NCI-H526 treated with DMSO at 0.1 percent for 48 hours (cell line): ENCODE measurements at regions not wholly inside any gene's neighbourhood (a gene's known extent, or its start where the extent isn't known, plus 50 kb on each side); places are given as distances from the start of the nearest gene placed in this dataset.
"Not testable (repeated sequence)": the region's sequence is repeated elsewhere in the genome, so short reads cannot be mapped to it uniquely, and the experiment has no call there.

Experiments
- DNase-seq: peaks from one replicate; lab custom pipeline; 2025; lab: John Stamatoyannopoulos, UW

DNA sequence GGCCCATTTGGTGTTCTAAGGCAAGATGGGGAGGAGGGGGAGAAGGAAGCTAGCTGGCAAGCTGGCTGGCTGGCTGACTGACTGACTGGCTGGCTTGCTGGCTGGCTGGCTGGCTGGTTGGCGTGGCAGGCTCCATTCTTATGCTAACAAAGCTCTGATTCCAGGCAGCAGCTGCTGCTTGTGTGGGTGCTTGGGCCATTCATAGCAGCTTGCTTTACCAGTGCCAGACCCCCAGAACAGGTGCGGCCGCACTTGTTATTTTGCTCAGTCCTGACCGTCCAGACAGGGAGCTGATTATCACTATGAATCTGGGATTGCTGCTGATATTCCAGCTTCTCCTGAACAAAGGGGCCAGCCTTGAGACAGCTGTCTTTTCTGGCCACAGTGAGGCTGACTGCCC lies 131.2 kb upstream of the PAK3 start:
- no peak for DNase-seq

DNA sequence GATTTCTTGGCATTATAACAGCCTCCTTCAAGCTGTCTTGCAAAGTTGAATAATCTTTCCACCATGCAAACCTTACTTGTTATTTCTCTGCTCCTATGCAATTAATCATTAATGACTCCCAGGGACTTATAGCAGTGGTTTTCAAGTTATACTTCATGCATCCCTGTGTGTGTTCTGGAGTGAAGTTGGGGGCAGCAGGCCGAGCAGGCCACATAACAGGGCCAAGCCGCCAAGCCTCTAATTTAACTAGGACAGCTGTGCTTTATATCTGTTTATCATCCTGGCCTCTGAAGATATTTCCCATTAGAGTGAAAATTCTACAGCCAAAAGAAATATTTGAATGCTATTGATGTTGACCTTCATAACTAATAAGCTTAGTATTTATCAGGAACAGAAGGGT lies 133.5 kb upstream of the PAK3 start:
- no peak for DNase-seq

DNA sequence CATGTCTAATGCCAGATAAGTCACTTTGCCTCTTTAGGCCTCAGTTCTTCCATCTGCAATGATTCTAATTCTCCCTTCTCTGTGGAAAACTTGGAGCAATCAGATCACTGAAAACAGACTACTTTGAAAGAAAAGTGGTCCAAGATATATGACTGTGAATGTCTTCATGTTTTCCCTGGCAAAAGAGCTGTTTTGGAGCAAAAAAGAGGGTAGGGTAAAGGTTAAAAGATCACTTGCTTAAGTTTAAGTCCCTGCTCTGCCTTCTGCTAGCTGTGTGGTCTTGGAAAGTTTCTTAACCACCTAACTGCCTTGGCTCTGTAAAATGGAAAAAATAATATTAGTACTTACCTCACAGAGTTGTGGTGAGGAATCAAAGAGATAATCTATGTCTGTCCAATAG lies 140.3 kb upstream of the PAK3 start:
- DNase-seq, result no peak

DNA sequence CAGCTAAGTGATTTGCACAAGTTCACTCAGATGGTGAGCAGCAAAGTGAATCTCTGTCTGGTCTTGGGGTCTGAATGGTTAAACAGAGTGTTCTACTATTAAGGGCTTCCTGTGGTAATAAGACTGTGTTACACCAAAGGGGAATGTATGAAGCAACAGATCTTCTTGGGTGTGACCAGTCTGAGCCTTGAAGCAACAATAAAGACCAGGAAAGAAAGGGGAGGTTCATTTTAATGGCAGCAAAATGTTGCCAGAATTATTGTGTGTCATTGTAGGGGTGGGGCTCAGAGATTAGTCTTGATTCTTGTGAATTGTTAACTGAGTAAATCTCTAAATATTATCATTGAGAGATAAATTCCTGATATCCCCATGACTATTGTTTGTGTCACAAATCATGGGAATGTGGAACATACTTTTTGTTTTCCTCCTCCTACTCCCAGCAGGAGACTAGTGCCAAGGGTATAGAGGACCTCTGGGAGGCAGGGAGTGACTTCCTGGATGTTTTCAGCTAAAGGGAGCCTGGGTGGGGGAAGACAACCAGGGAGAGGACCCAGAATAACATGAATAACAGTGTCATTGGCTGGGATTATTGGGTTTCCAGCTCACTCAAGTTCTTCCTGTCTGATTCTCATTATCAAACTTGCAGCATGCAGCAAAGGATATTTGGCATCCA lies 141.4 kb upstream of the PAK3 start:
- DNase-seq, result no peak

DNA sequence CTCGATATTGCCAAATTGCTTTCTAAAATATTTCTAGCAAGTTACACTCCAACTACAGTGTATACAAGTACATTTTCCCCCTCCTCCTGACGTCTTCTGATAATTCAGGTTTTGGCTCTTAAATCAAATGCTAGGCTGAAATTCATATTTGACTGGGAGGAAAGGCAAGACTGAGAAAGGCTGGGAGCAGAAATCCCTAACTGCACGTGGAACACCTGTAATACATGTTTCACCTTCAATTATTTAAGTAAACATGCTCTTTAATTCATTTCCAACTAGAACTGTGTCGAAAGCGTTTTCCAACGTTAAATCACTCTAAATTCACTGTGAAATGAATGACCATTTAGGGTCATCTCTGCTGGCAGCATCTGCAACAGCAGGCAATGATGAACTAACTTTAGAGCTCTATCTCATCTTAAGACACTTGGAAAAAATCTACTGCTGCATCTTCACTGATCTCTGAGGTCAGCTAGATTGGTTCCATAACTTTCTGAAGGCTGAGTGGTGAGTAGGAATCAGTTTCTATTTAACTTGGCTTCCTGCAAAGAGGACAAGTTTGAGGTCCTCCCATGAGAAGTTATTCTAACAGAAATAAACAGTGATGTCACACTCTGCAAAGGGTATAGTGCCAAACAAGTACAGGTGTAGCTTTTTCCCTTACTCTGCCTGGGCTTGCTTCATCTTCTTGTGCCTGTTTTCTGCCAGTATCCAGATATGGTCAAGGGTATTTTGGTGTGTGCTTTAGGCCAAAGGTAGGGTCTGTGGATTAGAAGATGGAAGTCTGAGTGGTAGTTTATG lies 144.3 kb upstream of the PAK3 start:
- DNase-seq, result no peak

GRCh38 chrX:110944751-110945675 lies 149.4 kb upstream of the CHRDL1 start:
- no peak for DNase-seq

- no peak for DNase-seq
Observed at GRCh38 chrX:110944311-110944750, 148.7 kb upstream of the CHRDL1 start.

DNA sequence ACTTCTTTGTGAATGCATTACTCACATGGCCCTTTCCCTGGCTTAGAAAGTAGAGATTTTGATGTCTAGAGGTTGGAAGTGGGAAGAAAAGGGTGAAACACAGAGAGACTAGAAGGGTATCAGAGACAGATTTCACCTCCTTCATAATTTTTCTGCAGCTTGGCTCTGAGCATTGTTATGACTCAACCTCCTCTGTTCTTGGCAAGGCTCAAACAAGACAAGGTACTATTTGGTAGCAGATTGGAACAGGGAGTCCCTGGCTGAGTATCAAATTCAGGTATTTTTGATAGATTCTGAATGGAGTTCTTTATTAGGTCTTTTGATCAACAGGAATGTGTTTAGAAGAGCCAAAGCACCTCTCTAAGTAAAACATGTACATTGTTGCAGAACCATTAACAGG lies 146.3 kb upstream of the CHRDL1 start:
- DNase-seq, result no peak

DNA sequence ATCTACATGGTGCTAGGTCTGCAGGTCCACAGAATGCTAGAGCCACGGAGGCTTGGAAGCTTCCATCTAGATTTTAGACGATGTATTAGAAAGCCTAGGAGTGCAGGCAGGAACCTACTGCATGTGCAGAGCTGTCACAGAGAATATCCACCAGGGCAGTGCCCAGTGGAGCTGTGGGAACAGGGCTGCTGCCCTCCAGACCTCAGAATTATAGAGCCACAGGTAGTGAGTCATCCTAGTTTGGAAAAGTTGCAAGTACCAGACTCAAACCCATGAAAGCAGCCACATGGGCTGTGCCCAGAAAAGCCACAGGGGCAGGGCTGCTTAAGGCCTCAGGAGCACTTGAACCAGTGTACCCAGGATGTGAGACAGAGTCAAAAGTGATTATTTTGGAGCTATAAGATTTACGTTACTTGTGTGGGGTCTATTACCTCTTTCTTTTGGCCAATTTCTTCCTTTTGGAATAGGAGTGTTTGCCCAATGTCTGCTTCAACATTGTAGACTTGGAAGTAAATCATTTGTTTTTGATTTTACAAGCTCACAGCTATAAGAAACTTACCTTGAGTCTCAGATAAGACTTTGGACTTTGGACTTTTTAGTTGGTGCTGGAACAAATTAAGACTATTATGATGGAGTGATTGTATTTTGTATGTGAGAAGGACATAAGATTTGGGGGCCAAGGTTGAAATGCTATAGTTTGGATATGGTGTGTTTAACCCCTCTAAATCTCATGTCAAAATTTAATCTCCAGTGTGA lies 143.5 kb upstream of the CHRDL1 start:
- no peak for DNase-seq

GRCh38 chrX:110924871-110925270 lies 129.3 kb upstream of the CHRDL1 start:
- no peak for DNase-seq

- no peak for DNase-seq
Observed at GRCh38 chrX:110920991-110921390, 125.4 kb upstream of the CHRDL1 start.

DNA sequence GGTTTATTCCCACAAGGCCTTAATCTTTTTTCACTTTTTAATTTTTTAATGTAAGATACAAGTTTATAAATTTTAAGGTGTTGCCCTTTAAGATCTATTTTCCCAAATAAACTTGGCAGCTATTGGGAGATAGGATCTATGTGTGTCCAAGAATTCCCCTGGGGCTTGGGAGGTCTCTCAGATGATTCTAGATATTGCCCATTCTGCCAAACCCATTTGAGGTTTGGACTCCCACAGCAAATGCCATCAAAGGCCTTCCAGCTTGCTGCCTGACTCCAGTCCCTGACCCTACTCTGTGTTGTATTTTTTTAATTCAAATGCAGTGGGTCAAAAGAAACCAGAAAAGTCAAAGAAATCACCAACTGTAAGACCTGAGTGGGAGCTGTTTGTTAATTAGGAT lies 120.0 kb upstream of the CHRDL1 start:
- DNase-seq, result no peak

GRCh38 chrX:110915111-110915510 lies 119.5 kb upstream of the CHRDL1 start:
- DNase-seq, result no peak

DNA sequence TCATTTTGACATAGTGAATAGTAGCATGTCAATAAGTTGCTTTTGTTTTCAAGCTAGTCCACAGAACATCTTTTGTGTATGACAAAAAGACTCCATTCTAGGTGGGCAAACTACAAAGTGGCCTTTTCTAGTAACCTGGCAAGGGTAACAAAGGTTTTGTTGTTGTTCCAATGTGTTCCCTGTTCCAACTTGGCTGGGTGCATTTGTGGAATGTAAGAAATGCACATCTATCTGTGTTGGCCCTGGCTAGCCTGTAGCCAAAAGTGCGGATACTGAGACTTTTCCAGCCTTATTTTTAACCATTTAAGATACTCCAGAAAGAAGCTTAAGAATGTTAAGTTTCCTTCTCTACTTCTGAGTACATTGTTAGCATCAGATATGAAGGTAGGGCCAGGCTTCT lies 118.7 kb upstream of the CHRDL1 start:
- DNase-seq, result no peak

DNA sequence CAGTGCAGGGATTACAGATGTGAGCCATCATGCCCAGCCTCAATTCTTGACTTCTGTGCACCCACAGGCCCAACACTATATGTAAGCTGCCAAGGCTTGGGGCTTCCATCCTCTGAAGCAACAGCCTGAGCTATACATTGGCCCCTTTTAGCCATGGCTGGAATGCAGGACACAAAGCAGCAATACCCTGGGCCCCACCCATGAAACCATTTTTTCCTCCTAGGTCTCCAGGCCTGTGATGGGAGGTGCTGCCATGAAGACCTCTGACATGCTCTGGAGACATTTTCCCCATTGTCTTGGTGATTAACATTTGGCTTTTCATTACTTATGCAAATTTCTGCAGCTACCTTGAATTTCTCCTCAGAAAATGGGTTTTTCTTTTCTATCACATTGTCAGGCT lies 109.1 kb upstream of the CHRDL1 start:
- DNase-seq, result not testable (repeated sequence)

DNA sequence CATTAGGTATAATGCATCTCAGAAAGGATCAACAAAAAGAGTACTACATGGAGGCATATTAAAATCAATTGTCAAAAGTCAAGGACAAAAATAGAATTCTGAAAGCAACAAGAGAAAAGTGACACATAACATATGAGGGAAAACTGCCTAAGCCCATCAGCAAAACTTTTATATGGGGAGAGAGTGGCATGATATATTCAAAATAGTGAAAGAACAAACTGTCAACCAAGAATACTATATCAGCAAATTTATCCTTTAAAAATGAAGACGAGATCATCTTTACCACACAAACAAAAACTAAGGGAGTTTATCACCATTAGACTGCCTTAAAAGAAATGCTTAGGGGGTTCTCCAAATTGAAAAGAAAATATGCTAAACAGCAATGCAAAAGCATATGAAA lies 86.4 kb upstream of the CHRDL1 start:
- no peak for DNase-seq

- DNase-seq, result no peak
Observed at GRCh38 chrX:110877326-110877725, 81.7 kb upstream of the CHRDL1 start.

DNA sequence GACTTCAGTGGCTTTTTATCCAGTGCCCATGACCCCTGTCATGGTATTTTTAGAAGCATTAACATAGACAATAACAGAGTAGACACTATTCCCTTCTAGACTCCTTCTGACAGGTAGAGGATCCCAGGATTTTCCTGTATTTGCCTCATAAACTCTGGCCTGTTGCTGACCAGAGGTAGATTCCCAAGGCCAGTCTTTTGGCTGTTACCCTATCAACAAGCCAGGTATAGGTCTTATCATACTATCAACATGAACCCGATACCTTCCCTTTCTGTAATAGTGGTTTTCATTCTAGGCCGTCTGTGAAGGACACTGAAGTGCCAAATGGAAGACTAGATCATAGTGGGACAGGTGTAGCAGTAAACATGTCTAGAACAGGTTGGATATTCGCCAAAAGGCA lies 76.2 kb upstream of the CHRDL1 start:
- no peak for DNase-seq

DNA sequence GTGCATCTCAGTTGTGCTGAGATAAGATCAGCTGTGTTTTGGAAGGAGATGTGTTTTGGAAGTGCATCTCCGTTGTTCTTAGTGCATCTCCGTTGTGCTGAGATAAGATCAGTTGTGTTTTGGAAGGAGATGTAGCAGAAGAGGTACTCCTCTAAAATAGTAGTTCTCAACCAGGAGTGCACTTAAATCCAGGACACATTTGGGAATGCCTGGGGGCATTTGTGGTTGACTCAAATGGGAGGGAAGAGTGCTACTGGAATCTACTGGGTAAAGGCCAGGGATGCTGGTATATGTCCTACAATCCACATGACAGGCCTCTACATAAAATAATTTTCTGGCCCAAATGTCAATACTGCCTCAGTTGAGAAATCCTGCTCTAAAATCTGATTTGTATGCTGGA lies 70.8 kb upstream of the CHRDL1 start:
- no peak for DNase-seq

- DNase-seq, result no peak
Observed at GRCh38 chrX:110863883-110864282, 68.3 kb upstream of the CHRDL1 start.

DNA sequence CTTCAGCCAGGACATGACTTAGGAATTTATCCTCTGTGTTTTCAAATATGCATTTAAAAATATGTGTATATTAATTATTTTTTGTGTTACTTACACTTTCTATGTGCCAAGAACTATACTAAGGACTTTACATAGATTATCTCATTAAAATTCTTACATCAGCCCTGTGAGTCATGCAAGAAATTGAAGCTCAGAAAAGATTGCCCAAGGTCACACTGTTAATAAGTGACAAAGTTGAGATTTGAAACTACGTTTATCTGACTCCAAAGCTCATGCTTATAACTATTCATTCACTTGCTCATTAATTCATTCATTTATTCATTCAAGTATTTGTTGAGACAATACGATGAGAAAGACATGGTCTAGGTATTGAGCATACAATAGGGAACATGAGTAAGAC lies 62.9 kb upstream of the CHRDL1 start:
- no peak for DNase-seq

GRCh38 chrX:110853610-110854009 lies 58.0 kb upstream of the CHRDL1 start:
- peak; percentile 0 for DNase-seq
